HEK293T (cell line): ENCODE measurements at regions not wholly inside any gene's neighbourhood (a gene's known extent, or its start where the extent isn't known, plus 50 kb on each side); places are given as distances from the start of the nearest gene placed in this dataset.

Source experiments
- ARNT ChIP-seq: fragments of 450-650 bp; IDR thresholded peaks from 2 replicates; pipeline ENCODE4 v1.6.1; 2017; ENCODE audit warnings: mild to moderate bottlenecking
- BHLHE40 ChIP-seq: fragments of 450-650 bp; IDR thresholded peaks from 2 replicates; pipeline ENCODE4 v1.6.1; 2016; ENCODE audit warnings: mild to moderate bottlenecking, moderate library complexity, borderline replicate concordance
- ELF4 ChIP-seq: fragments of 450-650 bp; IDR thresholded peaks from 2 replicates; pipeline ENCODE4 v1.6.1; 2017; ENCODE audit warnings: antibody characterized with exemption
- FOXK2 ChIP-seq: fragments of 450-650 bp; IDR thresholded peaks from 2 replicates; pipeline ENCODE4 v1.6.1; 2016; ENCODE audit warnings: mild to moderate bottlenecking
- FOXM1 ChIP-seq: fragments of 450-650 bp; IDR thresholded peaks from 2 replicates; pipeline ENCODE4 v1.6.1; 2017; ENCODE audit warnings: mild to moderate bottlenecking, borderline replicate concordance
- L3MBTL2 ChIP-seq: fragments of 450-650 bp; conservative IDR thresholded peaks from 2 replicates; pipeline ENCODE4 v1.6.1; 2016; ENCODE audit warnings: mild to moderate bottlenecking

DNA sequence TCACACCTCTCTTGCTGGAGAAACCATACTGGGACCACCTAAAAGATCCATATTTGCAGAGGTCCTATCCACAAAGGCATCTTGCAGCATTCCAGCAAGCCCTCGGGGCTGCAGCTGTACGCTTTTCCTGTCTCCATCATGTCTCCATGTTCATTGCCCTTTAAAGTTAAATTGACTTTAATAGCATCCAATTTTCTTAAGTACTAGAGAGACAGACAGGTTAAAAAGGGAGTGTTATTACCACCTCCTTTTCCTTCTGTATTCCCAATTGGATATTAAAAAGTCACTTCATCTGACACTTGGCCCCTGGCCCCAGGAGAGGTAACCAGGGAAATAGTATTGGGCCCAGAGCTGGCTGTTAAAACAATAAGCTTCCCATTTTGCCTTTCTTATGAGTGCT lies 178.6 kb downstream of the UNC5CL start:
- no peak for TF ChIP-seq BHLHE40
- no peak for TF ChIP-seq FOXK2
- TF ChIP-seq FOXM1: no peak
- no peak for TF ChIP-seq ELF4
- no peak for TF ChIP-seq ARNT
- TF ChIP-seq L3MBTL2: no peak
